ENCODE measurements at regions not wholly inside any gene's neighbourhood (a gene's known extent, or its start where the extent isn't known, plus 50 kb on each side); places are given as distances from the start of the nearest gene placed in this dataset.
"Not testable (repeated sequence)": the region's sequence is repeated elsewhere in the genome, so short reads cannot be mapped to it uniquely, and the experiment has no call there.

DNA sequence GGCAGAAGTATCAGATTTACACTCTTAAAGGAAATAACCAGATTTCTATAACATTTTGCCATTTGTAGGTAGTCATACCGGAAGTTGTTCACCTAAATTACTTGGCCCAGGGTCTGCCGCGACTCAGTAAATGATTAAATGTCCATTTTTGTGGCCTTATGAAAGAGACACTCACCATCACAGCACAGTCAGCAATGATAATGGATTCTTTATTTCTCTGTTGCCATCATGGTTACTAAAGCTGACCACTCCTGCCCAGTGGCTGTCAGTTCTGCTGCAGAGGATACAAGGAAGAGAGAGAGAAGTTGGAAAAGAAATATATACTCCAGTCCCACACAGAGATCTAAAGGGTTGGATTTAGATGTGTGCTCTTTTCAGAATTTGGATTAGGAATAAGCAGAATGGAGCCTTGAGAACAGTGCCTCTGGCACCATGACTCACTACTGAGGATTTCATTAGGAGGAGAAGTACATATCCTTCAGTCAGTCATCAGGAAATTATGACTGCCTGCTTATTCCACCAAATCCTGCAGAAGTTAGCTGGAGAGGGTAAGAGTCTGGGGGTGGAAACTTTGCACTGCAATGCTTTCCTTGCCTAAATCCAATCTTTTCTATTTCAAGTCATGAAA is 72.8 kb upstream of the EFNA5 start:
- no peak for ATAC-seq
- Mint-ChIP-seq H3K4me3 (no peak overlapping the region), H3K9me3 (peaks cover 0 to 10% (median 5%) of the 10 kb centered on the region in 11 donors), H3K27ac (no peak overlapping the region), H3K4me1 (no peaks in the 10 kb centered on the region), H3K27me3 (peaks cover 3 to 19% (median 12%) of the 10 kb centered on the region in 5 donors), H3K36me3 (peaks cover 0 to 4% (median 0%) of the 10 kb centered on the region in 5 donors)
- H3K9me3 ChIP-seq (ENCODE audit: control insufficient read depth in 2 of 3, low read length in 3 of 3): no peaks in the 10 kb centered on the region
- no peaks in the 10 kb centered on the region for H3K27me3 ChIP-seq (ENCODE audit: control insufficient read depth in 2 of 2, insufficient read depth in 2 of 2, low read length in 2 of 2)
- H3K36me3 ChIP-seq (ENCODE audit: control insufficient read depth in 2 of 3, insufficient read depth in 3 of 3, low read length in 3 of 3): no peaks in the 10 kb centered on the region
- no peak overlapping the region for H3K27ac ChIP-seq (ENCODE audit: low read depth, low read length)
- DNase-seq: no peak
- H3K4me1 ChIP-seq (ENCODE audit: control insufficient read depth in 2 of 2, insufficient read depth in 2 of 2, low read length in 2 of 2): no peaks in the 10 kb centered on the region
- CTCF ChIA-PET: no interaction called here
- H3K4me3 ChIP-seq (ENCODE audit: low read length): no peak overlapping the region
- POLR2A ChIA-PET: no interaction called here
- intact Hi-C loops (cut with micrococcal nuclease): no loop called here

DNA sequence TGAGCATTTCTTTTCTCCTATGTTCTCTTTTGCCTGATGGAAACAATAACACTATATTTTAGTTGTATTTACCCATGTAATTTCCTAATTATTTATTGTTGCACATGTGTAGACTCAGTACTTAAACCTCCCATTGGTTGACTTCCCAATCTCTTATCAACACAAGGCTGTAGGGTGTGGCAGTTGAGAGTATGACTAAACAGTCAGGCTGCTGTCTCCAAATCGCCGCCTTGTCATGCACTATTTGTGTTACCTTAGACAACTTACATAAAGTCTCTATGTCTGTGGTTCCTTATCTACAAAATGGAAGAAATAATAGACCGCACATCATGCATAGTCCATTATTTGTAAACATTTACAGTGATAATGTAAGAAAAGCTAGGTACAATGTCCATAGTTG is 68.9 kb upstream of the EFNA5 start:
- H3K27ac ChIP-seq (ENCODE audit: low read depth, low read length): no peak overlapping the region
- POLR2A ChIA-PET: no interaction called here
- CTCF ChIA-PET: no interaction called here
- no peaks in the 10 kb centered on the region for H3K27me3 ChIP-seq (ENCODE audit: control insufficient read depth in 2 of 2, insufficient read depth in 2 of 2, low read length in 2 of 2)
- Mint-ChIP-seq H3K4me3 (no peak overlapping the region), H3K9me3 (peaks cover 0 to 13% (median 5%) of the 10 kb centered on the region in 11 donors), H3K36me3 (peaks cover 0 to 4% (median 0%) of the 10 kb centered on the region in 5 donors), H3K27me3 (peaks cover 0 to 25% (median 15%) of the 10 kb centered on the region in 5 donors), H3K27ac (no peak overlapping the region), H3K4me1 (no peaks in the 10 kb centered on the region)
- H3K4me1 ChIP-seq (ENCODE audit: control insufficient read depth in 2 of 2, insufficient read depth in 2 of 2, low read length in 2 of 2): no peaks in the 10 kb centered on the region
- ATAC-seq (no peak), DNase-seq (no peak)
- H3K36me3 ChIP-seq (ENCODE audit: control insufficient read depth in 2 of 3, insufficient read depth in 3 of 3, low read length in 3 of 3): no peaks in the 10 kb centered on the region
- H3K9me3 ChIP-seq (ENCODE audit: control insufficient read depth in 2 of 3, low read length in 3 of 3): no peaks in the 10 kb centered on the region
- no peak overlapping the region for H3K4me3 ChIP-seq (ENCODE audit: low read length)
- intact Hi-C loops (cut with micrococcal nuclease): no loop called here

DNA sequence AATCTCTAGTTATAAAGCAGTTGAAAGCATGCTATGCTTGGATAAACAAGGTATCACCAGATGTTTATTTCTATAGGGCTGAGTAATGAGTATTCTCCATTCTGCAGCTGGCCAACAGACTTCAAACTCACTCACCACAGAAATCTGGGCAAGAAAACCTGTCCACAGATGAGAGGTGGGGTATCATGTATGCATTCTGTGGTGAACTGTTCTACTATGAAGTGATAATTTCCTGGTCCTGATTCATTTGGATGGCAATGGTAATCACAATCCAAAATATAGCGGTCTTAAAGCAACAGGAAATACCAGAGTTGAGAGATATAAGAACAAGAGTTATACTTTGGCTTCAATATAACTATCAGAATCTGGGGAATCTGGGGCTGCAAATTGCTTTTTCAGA is 65.9 kb upstream of the EFNA5 start:
- Mint-ChIP-seq H3K4me3 (no peak overlapping the region), H3K27ac (no peak overlapping the region), H3K36me3 (peaks cover 0 to 4% (median 0%) of the 10 kb centered on the region in 5 donors), H3K4me1 (no peaks in the 10 kb centered on the region), H3K27me3 (peaks cover under 1 to 18% (median 9%) of the 10 kb centered on the region in 5 donors), H3K9me3 (peaks cover 0 to 10% (median 4%) of the 10 kb centered on the region in 11 donors)
- Histone ChIP-seq H3K4me3 (ENCODE audit: low read length) (no peak overlapping the region), H3K27ac (ENCODE audit: low read depth, low read length) (no peak overlapping the region), H3K4me1 (ENCODE audit: control insufficient read depth in 2 of 2, insufficient read depth in 2 of 2, low read length in 2 of 2) (no peaks in the 10 kb centered on the region), H3K36me3 (ENCODE audit: control insufficient read depth in 2 of 3, insufficient read depth in 3 of 3, low read length in 3 of 3) (no peaks in the 10 kb centered on the region), H3K9me3 (ENCODE audit: control insufficient read depth in 2 of 3, low read length in 3 of 3) (no peaks in the 10 kb centered on the region), H3K27me3 (ENCODE audit: control insufficient read depth in 2 of 2, insufficient read depth in 2 of 2, low read length in 2 of 2) (no peaks in the 10 kb centered on the region)
- DNase-seq (no peak), ATAC-seq (no peak)
- intact Hi-C loops (cut with micrococcal nuclease): no loop called here
- ChIA-PET POLR2A (no interaction called here), CTCF (no interaction called here)

DNA sequence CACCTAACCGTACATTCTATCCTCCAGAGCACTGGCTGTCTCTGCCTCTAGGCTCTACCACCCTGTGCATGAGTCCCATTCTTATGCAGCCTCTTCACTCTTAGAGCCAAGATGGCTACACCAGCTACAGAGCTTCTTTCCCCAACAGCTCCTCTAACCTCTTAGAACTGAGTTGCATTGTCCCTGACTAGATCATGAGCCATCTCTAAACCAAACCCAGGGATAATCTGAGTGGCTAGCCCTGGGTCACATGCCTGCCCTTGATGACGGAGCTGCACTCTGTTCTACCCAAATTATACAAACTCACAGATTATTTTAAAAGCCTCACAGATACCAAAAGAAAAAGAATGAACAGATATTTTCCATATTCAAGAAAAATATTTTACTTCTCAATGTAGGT is 65.4 kb upstream of the EFNA5 start:
- H3K27ac ChIP-seq (ENCODE audit: low read depth, low read length); DNase-seq; ATAC-seq; H3K9me3 Mint-ChIP-seq; intact Hi-C loops (cut with micrococcal nuclease); H3K36me3 ChIP-seq (ENCODE audit: control insufficient read depth in 2 of 3, insufficient read depth in 3 of 3, low read length in 3 of 3); H3K4me3 Mint-ChIP-seq; H3K4me3 ChIP-seq (ENCODE audit: low read length); H3K27ac Mint-ChIP-seq; H3K4me1 ChIP-seq (ENCODE audit: control insufficient read depth in 2 of 2, insufficient read depth in 2 of 2, low read length in 2 of 2); H3K36me3 Mint-ChIP-seq; CTCF ChIA-PET; H3K9me3 ChIP-seq (ENCODE audit: control insufficient read depth in 2 of 3, low read length in 3 of 3); H3K4me1 Mint-ChIP-seq; POLR2A ChIA-PET; H3K27me3 ChIP-seq (ENCODE audit: control insufficient read depth in 2 of 2, insufficient read depth in 2 of 2, low read length in 2 of 2): not testable (repeated sequence)
- H3K27me3 Mint-ChIP-seq: peaks cover 2 to 18% (median 9%) of the 10 kb centered on the region in 5 donors

DNA sequence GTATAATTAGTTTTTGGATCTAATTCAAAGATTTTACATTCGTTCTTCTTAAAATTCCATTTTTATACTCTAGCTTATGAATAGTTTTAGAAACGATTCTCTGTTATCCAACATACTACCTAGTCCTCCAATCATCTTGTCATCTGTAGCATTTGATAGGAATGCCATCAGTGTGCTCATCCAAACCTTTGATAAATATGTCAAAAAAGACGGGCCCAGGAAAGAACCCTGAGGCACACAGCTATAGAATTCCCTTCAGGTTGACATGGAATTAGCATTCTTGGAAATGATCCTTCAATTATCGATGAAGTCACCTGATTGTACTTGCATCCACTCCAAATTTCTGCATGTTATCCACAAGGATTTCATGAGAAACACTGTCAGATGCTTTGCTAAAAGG is 64.8 kb upstream of the EFNA5 start:
- Histone ChIP-seq H3K4me1 (ENCODE audit: control insufficient read depth in 2 of 2, insufficient read depth in 2 of 2, low read length in 2 of 2) (no peaks in the 10 kb centered on the region), H3K9me3 (ENCODE audit: control insufficient read depth in 2 of 3, low read length in 3 of 3) (no peaks in the 10 kb centered on the region), H3K27me3 (ENCODE audit: control insufficient read depth in 2 of 2, insufficient read depth in 2 of 2, low read length in 2 of 2) (no peaks in the 10 kb centered on the region), H3K27ac (ENCODE audit: low read depth, low read length) (no peak overlapping the region), H3K36me3 (ENCODE audit: control insufficient read depth in 2 of 3, insufficient read depth in 3 of 3, low read length in 3 of 3) (no peaks in the 10 kb centered on the region), H3K4me3 (ENCODE audit: low read length) (no peak overlapping the region)
- ATAC-seq: no peak
- Mint-ChIP-seq H3K9me3 (peaks cover 0 to 4% (median under 1%) of the 10 kb centered on the region in 11 donors), H3K36me3 (peaks cover 0 to under 1% (median 0%) of the 10 kb centered on the region in 5 donors), H3K27me3 (peaks cover 2 to 18% (median 9%) of the 10 kb centered on the region in 5 donors), H3K4me3 (no peak overlapping the region), H3K4me1 (no peaks in the 10 kb centered on the region), H3K27ac (no peak overlapping the region)
- intact Hi-C loops (cut with micrococcal nuclease): no loop called here
- DNase-seq: no peak
- CTCF ChIA-PET: no interaction called here
- POLR2A ChIA-PET: no interaction called here

DNA sequence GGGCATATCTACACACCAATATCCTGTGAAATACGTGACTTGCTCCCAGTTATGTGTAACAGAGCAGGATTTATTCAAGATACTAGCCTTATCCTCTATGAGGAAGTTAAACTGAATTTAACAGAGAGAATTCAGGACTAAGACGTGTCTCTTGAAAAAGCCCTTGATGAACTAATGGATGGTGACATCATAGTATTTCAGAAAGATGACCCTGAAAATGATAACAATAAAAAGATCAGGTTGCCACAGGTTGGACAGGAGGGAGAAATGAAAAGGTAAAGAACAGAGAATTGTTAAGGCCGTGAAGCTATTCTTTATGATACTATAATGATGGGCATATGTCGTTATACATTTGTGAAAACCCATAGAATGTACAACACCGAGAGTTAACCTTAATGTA is 56.2 kb upstream of the EFNA5 start:
- Histone ChIP-seq H3K36me3 (ENCODE audit: control insufficient read depth in 2 of 3, insufficient read depth in 3 of 3, low read length in 3 of 3) (no peaks in the 10 kb centered on the region), H3K4me1 (ENCODE audit: control insufficient read depth in 2 of 2, insufficient read depth in 2 of 2, low read length in 2 of 2) (no peaks in the 10 kb centered on the region), H3K4me3 (ENCODE audit: low read length) (no peak overlapping the region), H3K27me3 (ENCODE audit: control insufficient read depth in 2 of 2, insufficient read depth in 2 of 2, low read length in 2 of 2) (no peaks in the 10 kb centered on the region), H3K27ac (ENCODE audit: low read depth, low read length) (no peak overlapping the region), H3K9me3 (ENCODE audit: control insufficient read depth in 2 of 3, low read length in 3 of 3) (no peaks in the 10 kb centered on the region)
- Mint-ChIP-seq H3K4me1 (no peaks in the 10 kb centered on the region), H3K36me3 (peaks cover 0 to 3% (median 0%) of the 10 kb centered on the region in 5 donors), H3K4me3 (no peak overlapping the region), H3K27me3 (peaks cover 0 to 6% (median 0%) of the 10 kb centered on the region in 5 donors), H3K27ac (no peak overlapping the region), H3K9me3 (peaks cover 5 to 26% (median 10%) of the 10 kb centered on the region in 11 donors)
- POLR2A ChIA-PET: no interaction called here
- no peak for DNase-seq
- ATAC-seq: no peak
- intact Hi-C loops (cut with micrococcal nuclease): no loop called here
- CTCF ChIA-PET: no interaction called here

DNA sequence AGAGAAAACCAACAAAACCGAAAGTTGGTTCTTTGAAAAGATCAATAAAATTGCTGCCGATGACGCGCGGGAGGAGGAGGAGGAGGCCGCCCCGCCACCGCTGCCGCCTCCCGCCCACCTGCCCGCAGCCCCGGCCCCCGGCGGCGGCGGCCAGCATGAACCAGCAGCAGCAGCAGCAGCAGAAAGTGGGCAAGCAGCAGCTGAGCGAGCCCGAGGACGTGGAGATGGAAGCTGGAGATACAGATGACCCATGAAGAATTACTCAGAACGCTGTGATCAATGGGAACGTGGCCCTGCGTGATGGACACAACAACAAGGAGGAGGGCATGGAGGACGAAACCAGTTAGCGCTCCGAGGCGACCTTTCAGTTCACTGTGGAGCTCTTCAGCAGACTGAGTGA is 53.9 kb upstream of the EFNA5 start:
- no peak overlapping the region for H3K4me3 ChIP-seq (ENCODE audit: low read length)
- H3K27ac Mint-ChIP-seq: no peak overlapping the region
- peaks cover 0 to 13% (median 0%) of the 10 kb centered on the region in 5 donors for H3K27me3 Mint-ChIP-seq
- H3K9me3 ChIP-seq (ENCODE audit: control insufficient read depth in 2 of 3, low read length in 3 of 3): peaks cover 0 to 10% (median 0%) of the 10 kb centered on the region in 3 experiments
- ChIA-PET POLR2A (no interaction called here), CTCF (no interaction called here)
- H3K9me3 Mint-ChIP-seq: peaks cover 18 to 38% (median 30%) of the 10 kb centered on the region in 11 donors
- H3K4me1 Mint-ChIP-seq: no peaks in the 10 kb centered on the region
- intact Hi-C loops (cut with micrococcal nuclease): no loop called here
- H3K27me3 ChIP-seq (ENCODE audit: control insufficient read depth in 2 of 2, insufficient read depth in 2 of 2, low read length in 2 of 2): no peaks in the 10 kb centered on the region
- H3K4me3 Mint-ChIP-seq: no peak overlapping the region
- no peaks in the 10 kb centered on the region for H3K4me1 ChIP-seq (ENCODE audit: control insufficient read depth in 2 of 2, insufficient read depth in 2 of 2, low read length in 2 of 2)
- peaks cover 0 to 8% (median 0%) of the 10 kb centered on the region in 5 donors for H3K36me3 Mint-ChIP-seq
- DNase-seq: no peak
- ATAC-seq: no peak
- H3K36me3 ChIP-seq (ENCODE audit: control insufficient read depth in 2 of 3, insufficient read depth in 3 of 3, low read length in 3 of 3): no peaks in the 10 kb centered on the region
- H3K27ac ChIP-seq (ENCODE audit: low read depth, low read length): no peak overlapping the region

Data from naive thymus-derived CD4-positive, alpha-beta T cell (primary cell).